CD14-positive monocyte (primary cell): ENCODE measurements at regions not wholly inside any gene's neighbourhood (a gene's known extent, or its start where the extent isn't known, plus 50 kb on each side); places are given as distances from the start of the nearest gene placed in this dataset.
"Not testable (repeated sequence)": the region's sequence is repeated elsewhere in the genome, so short reads cannot be mapped to it uniquely, and the experiment has no call there.

Source experiments
- DNase-seq, 3 donors: peaks; one replicate each; pipeline ENCODE4 v3.0.0-alpha.2; 2011 to 2022
- H2AFZ ChIP-seq: 2 replicates; pipeline ENCODE4 v1.6.0; 2012; ENCODE audit warnings: mild to moderate bottlenecking, low read depth, low read length, inconsistent platforms; ENCODE audit not compliant: insufficient read depth, poor library complexity, severe bottlenecking
- H3K27ac ChIP-seq, 2 donors: 1 replicate in 1 of 2; 2 replicates in 1 of 2; pipeline ENCODE4 v1.5.1; 2012 to 2013; ENCODE audit warnings: low read length in 2 of 2, control low read depth in 1 of 2, inconsistent platforms in 1 of 2, low read depth in 1 of 2, mild to moderate bottlenecking in 1 of 2
- H3K27me3 ChIP-seq, 2 donors: one replicate each; pipeline versions ENCODE4 v1.6.0 to v1.6.1; 2011 to 2013; ENCODE audit warnings: low read length in 2 of 2; ENCODE audit not compliant: control insufficient read depth in 2 of 2, insufficient read depth in 2 of 2
- H3K36me3 ChIP-seq, 2 donors: replicated peaks in 1 of 2; 1 replicate in 1 of 2; 2 replicates in 1 of 2; pipeline versions ENCODE4 v1.5.1 to v1.6.1; 2012 to 2013; ENCODE audit warnings: low read length in 2 of 2, control low read depth in 1 of 2, inconsistent platforms in 1 of 2, mild to moderate bottlenecking in 1 of 2; ENCODE audit not compliant: insufficient read depth in 2 of 2, control insufficient read depth in 1 of 2
- H3K4me1 ChIP-seq, 2 donors: 1 replicate in 1 of 2; 2 replicates in 1 of 2; pipeline versions ENCODE4 v1.5.1 to v1.6.1; 2012 to 2013; ENCODE audit warnings: low read length in 2 of 2, control low read depth in 1 of 2, inconsistent platforms in 1 of 2, mild to moderate bottlenecking in 1 of 2, moderate library complexity in 1 of 2; ENCODE audit not compliant: insufficient read depth in 2 of 2, control insufficient read depth in 1 of 2
- H3K4me2 ChIP-seq: replicated peaks from 2 replicates; pipeline ENCODE3; 2012; ENCODE audit warnings: low read length, moderate library complexity, mild to moderate bottlenecking; ENCODE audit not compliant: poor library complexity, severe bottlenecking; ENCODE audit errors: extremely low read depth
- H3K4me3 ChIP-seq, 3 experiments: fragments of 200-600 bp in 1 of 3; sonication (generic) in 1 of 3; replicated peaks in 1 of 3; 1 replicate in 2 of 3; 2 replicates in 1 of 3; pipeline ENCODE4 v1.5.1; 2011 to 2013; ENCODE audit warnings: low read length in 3 of 3, mild to moderate bottlenecking in 3 of 3, control low read depth in 2 of 3, low read depth in 2 of 3, inconsistent platforms in 1 of 3, moderate library complexity in 1 of 3
- H3K79me2 ChIP-seq: 2 replicates; pipeline ENCODE4 v1.6.0; 2012; ENCODE audit warnings: mild to moderate bottlenecking, control low read depth, inconsistent platforms, low read length, moderate library complexity; ENCODE audit not compliant: insufficient read depth
- H3K9ac ChIP-seq: 2 replicates; pipeline ENCODE4 v1.6.0; 2017; ENCODE audit warnings: low read length, mild to moderate bottlenecking; ENCODE audit not compliant: insufficient read depth, poor library complexity, severe bottlenecking
- H3K9me3 ChIP-seq, 2 donors: replicated peaks in 1 of 2; 1 replicate in 1 of 2; 2 replicates in 1 of 2; pipeline versions ENCODE4 v1.5.1 to v1.6.1; 2012 to 2013; ENCODE audit warnings: low read length in 2 of 2, control low read depth in 1 of 2; ENCODE audit not compliant: control insufficient read depth in 1 of 2, insufficient read depth in 1 of 2
- H4K20me1 ChIP-seq: 2 replicates; pipeline ENCODE4 v1.6.0; 2012; ENCODE audit warnings: mild to moderate bottlenecking, low read length, control low read depth, moderate library complexity; ENCODE audit not compliant: insufficient read depth
- H3K27ac Mint-ChIP-seq, 7 donors: one replicate each; pipeline ENCODE4 v1.8.0; 2020; ENCODE audit warnings: mild to moderate bottlenecking in 7 of 7, mixed read lengths in 7 of 7, moderate library complexity in 6 of 7, inconsistent platforms in 2 of 7
- H3K27me3 Mint-ChIP-seq, 3 donors: one replicate each; pipeline ENCODE4 v1.8.0; 2021 to 2022; ENCODE audit warnings: low read depth in 3 of 3, mild to moderate bottlenecking in 3 of 3, mixed read lengths in 3 of 3, moderate library complexity in 3 of 3, inconsistent platforms in 1 of 3
- H3K36me3 Mint-ChIP-seq, 2 donors: one replicate each; pipeline ENCODE4 v1.8.0; 2020; ENCODE audit warnings: mixed read lengths in 2 of 2, inconsistent platforms in 1 of 2, mild to moderate bottlenecking in 1 of 2
- H3K4me1 Mint-ChIP-seq: one replicate; pipeline ENCODE4 v1.8.0; 2020; ENCODE audit warnings: mild to moderate bottlenecking, mixed read lengths
- H3K4me3 Mint-ChIP-seq, 2 donors: one replicate each; pipeline ENCODE4 v1.8.0; 2020; ENCODE audit warnings: mild to moderate bottlenecking in 2 of 2, mixed read lengths in 2 of 2, moderate library complexity in 1 of 2
- H3K9me3 Mint-ChIP-seq, 7 donors: one replicate each; pipeline ENCODE4 v1.8.0; 2020 to 2022; ENCODE audit warnings: mixed read lengths in 7 of 7, mild to moderate bottlenecking in 6 of 7, moderate library complexity in 6 of 7, inconsistent platforms in 2 of 7
- WGBS: methylation state at CpG from one replicate; pipeline ENCODE4 v1.1.5; 2013; ENCODE audit warnings: missing lambda C conversion rate; ENCODE audit not compliant: insufficient coverage; 5-methylcytosine and 5-hydroxymethylcytosine counted together
- intact Hi-C, 2 donors: fragments of 100-400 bp; cut with micrococcal nuclease; formaldehyde crosslinking; loops; one replicate each; pipeline versions ENCODE4 v1.15.0 to v1.15.1; 2023
- TF ChIP-seq, protein P1 (sequence below): fragments of 200-600 bp; IDR thresholded peaks from one replicate; pipeline ENCODE4 v1.8.0; 2022; ENCODE audit warnings: antibody characterized with exemption, mild to moderate bottlenecking

DNA sequence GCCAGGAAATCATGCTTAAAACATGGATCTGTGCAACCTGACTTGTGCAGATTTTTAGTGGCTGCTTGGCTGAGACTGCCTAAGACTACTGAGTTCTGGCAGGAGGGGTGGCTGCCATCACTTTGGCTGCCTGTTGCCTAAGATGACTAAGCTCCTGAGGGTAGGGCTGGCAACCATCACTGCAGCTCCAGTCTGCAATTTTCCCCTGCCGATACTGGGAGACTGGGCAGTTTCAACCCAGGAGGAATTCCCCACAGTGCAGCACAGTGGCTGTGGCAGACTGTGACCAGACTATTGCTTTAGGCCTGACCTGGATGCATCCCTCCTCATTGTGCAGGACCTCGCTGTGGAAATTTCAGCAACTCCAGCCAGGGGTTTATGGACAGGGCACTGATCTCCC, 544.9 kb downstream of the ANKRD50 start:
- H3K27ac Mint-ChIP-seq, result no peak overlapping the region

DNA sequence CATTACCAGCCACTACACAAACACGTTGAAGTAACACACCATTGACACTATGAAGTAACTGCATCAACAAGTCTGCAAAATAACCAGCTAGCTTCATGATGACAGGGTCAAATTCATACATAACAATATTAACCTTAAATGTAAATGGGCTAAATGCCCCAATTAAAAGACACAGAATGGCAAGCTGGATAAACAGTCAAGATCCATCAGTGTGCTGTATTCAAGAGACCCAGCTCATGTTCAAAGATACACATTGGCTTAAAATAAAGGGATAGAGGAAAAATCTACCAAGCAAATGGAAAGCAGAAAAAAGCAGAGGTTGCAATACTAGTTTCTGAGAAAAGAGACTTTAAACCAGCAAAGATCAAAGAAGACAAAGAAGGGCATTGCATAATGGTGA, 543.0 kb downstream of the ANKRD50 start:
- H3K27ac ChIP-seq, intact Hi-C loops, H3K27ac Mint-ChIP-seq, H3K9me3 ChIP-seq, H3K36me3 ChIP-seq, H4K20me1 ChIP-seq, H3K4me3 ChIP-seq, H3K9ac ChIP-seq, H3K36me3 Mint-ChIP-seq, H3K79me2 ChIP-seq, H2AFZ ChIP-seq, H3K4me2 ChIP-seq, H3K4me1 Mint-ChIP-seq, H3K4me1 ChIP-seq, DNase-seq, H3K27me3 ChIP-seq, H3K27me3 Mint-ChIP-seq, H3K4me3 Mint-ChIP-seq: not testable (repeated sequence)
- peaks cover 3 to 21% (median 9%) of the 10 kb centered on the region in 7 donors for H3K9me3 Mint-ChIP-seq
- no CpG with 5 or more reads among the region's 1 CpG for WGBS

More for the DNA sequence above, 544.9 kb downstream of the ANKRD50 start:
- Mint-ChIP-seq H3K4me3 (no peak overlapping the region), H3K27me3 (no peaks in the 10 kb centered on the region), H3K4me1 (no peaks in the 10 kb centered on the region), H3K36me3 (no peaks in the 10 kb centered on the region), H3K9me3 (peaks cover 3 to 21% (median 9%) of the 10 kb centered on the region in 7 donors)
- no peak overlapping the region for H3K27ac ChIP-seq
- H3K9ac ChIP-seq, result no peak overlapping the region
- peaks cover 9% of the 10 kb centered on the region in 2 donors for H3K9me3 ChIP-seq
- no peaks in the 10 kb centered on the region for H4K20me1 ChIP-seq
- no peak overlapping the region for H3K4me3 ChIP-seq
- no peak for DNase-seq
- H3K79me2 ChIP-seq, result no peaks in the 10 kb centered on the region
- H3K4me2 ChIP-seq, result no peak overlapping the region
- no peaks in the 10 kb centered on the region for H3K4me1 ChIP-seq
- intact Hi-C loops, result no loop called here
- 100% methylated on average over 1 of the region's 2 CpGs for WGBS
- no peaks in the 10 kb centered on the region for H3K27me3 ChIP-seq
- TF ChIP-seq, protein P1, sequence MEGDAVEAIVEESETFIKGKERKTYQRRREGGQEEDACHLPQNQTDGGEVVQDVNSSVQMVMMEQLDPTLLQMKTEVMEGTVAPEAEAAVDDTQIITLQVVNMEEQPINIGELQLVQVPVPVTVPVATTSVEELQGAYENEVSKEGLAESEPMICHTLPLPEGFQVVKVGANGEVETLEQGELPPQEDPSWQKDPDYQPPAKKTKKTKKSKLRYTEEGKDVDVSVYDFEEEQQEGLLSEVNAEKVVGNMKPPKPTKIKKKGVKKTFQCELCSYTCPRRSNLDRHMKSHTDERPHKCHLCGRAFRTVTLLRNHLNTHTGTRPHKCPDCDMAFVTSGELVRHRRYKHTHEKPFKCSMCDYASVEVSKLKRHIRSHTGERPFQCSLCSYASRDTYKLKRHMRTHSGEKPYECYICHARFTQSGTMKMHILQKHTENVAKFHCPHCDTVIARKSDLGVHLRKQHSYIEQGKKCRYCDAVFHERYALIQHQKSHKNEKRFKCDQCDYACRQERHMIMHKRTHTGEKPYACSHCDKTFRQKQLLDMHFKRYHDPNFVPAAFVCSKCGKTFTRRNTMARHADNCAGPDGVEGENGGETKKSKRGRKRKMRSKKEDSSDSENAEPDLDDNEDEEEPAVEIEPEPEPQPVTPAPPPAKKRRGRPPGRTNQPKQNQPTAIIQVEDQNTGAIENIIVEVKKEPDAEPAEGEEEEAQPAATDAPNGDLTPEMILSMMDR, result no peak
- no peaks in the 10 kb centered on the region for H3K36me3 ChIP-seq
- no peak overlapping the region for H2AFZ ChIP-seq
